ENCODE measurements at regions not wholly inside any gene's neighbourhood (a gene's known extent, or its start where the extent isn't known, plus 50 kb on each side); places are given as distances from the start of the nearest gene placed in this dataset.

DNA sequence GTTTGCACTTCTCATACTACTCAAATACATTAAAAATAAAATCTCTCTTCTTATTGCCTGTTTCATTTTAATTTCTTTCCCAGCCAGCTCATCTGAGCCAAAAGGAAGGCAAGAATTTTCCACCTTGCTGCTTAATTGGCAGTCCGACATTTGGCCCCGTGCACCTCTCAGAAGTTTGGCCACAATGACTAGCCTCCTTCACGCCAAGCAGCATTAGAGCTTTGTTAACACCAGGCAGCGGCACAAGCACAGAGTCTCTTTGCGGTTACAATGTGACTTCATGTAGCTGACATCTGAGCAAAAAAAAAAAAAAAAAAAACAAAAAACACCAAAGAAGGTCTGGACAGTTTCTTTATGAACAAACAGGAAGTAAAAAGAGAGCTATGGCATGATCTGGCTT is 248.9 kb downstream of the OSR1 start:
- TF ChIP-seq MEIS2 (CRISPR knock-in tag; IDR thresholded peaks at IDR 0.05) (no peak), RAD51 (IDR thresholded peaks at IDR 0.05; ENCODE audit: borderline replicate concordance) (no peak), SIN3A (IDR thresholded peaks at IDR 0.05; ENCODE audit: borderline replicate concordance, low read depth, low read length) (no peak), POLR2A (IDR thresholded peaks at IDR 0.05; ENCODE audit: insufficient read depth in 1 of 2, low read depth in 2 of 2, low read length in 2 of 2) (no peak), PLRG1 (conservative IDR thresholded peaks at IDR 0.05) (no peak)
- TF ChIP-seq, protein P1, sequence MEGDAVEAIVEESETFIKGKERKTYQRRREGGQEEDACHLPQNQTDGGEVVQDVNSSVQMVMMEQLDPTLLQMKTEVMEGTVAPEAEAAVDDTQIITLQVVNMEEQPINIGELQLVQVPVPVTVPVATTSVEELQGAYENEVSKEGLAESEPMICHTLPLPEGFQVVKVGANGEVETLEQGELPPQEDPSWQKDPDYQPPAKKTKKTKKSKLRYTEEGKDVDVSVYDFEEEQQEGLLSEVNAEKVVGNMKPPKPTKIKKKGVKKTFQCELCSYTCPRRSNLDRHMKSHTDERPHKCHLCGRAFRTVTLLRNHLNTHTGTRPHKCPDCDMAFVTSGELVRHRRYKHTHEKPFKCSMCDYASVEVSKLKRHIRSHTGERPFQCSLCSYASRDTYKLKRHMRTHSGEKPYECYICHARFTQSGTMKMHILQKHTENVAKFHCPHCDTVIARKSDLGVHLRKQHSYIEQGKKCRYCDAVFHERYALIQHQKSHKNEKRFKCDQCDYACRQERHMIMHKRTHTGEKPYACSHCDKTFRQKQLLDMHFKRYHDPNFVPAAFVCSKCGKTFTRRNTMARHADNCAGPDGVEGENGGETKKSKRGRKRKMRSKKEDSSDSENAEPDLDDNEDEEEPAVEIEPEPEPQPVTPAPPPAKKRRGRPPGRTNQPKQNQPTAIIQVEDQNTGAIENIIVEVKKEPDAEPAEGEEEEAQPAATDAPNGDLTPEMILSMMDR (CRISPR knock-in tag; IDR thresholded peaks at IDR 0.05), result no peak
- TF ChIP-seq, protein P2, sequence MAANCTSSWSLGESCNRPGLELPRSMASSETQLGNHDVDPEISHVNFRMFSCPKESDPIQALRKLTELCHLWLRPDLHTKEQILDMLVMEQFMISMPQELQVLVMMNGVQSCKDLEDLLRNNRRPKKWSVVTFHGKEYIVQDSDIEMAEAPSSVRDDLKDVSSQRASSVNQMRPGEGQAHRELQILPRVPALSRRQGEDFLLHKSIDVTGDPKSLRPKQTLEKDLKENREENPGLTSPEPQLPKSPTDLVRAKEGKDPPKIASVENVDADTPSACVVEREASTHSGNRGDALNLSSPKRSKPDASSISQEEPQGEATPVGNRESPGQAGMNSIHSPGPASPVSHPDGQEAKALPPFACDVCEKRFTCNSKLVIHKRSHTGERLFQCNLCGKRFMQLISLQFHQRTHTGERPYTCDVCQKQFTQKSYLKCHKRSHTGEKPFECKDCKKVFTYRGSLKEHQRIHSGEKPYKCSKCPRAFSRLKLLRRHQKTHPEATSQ (CRISPR knock-in tag; IDR thresholded peaks at IDR 0.05; ENCODE audit: borderline replicate concordance), result no peak
